H7 (cell line): ENCODE measurements at regions not wholly inside any gene's neighbourhood (a gene's known extent, or its start where the extent isn't known, plus 50 kb on each side); places are given as distances from the start of the nearest gene placed in this dataset.

Source experiments
- DNase-seq: peaks from one replicate; pipeline ENCODE4 v3.0.0; 2012
- H3K27me3 ChIP-seq: 2 replicates; pipeline ENCODE4 v1.6.0; 2011; ENCODE audit warnings: mild to moderate bottlenecking, low read length; ENCODE audit not compliant: control insufficient read depth, insufficient read depth
- H3K36me3 ChIP-seq: replicated peaks from 2 replicates; pipeline ENCODE4 v1.5.1; 2011; ENCODE audit warnings: low read length; ENCODE audit not compliant: control insufficient read depth, insufficient read depth
- H3K4me3 ChIP-seq: 2 replicates; pipeline ENCODE4 v1.5.1; 2011; ENCODE audit warnings: low read depth, mild to moderate bottlenecking, control low read depth, low read length, moderate library complexity; ENCODE audit not compliant: insufficient read depth

DNA sequence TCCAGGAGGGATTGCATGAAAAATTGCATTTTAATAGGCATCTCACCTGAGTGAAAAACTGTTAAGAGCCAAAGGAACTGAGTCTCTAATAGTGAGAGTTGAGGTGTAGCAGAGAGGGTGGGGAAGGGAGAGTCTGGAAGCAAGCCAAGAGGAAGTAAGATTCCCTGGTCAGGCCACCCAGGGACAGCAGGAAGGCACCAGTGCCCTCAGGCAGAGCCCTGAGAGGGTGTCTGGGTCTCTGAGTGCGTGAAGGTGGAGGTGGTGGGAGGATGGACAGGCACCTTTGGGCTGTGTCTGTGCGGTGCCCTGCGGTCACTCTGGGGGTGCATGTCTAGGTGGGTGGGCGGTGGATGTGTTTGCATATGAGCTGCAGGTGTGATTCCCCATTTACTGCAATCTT, 300.4 kb upstream of the ROPN1 start:
- H3K27me3 ChIP-seq: no peaks in the 10 kb centered on the region
- no peak for DNase-seq
- no peak overlapping the region for H3K4me3 ChIP-seq
- H3K36me3 ChIP-seq: no peaks in the 10 kb centered on the region

DNA sequence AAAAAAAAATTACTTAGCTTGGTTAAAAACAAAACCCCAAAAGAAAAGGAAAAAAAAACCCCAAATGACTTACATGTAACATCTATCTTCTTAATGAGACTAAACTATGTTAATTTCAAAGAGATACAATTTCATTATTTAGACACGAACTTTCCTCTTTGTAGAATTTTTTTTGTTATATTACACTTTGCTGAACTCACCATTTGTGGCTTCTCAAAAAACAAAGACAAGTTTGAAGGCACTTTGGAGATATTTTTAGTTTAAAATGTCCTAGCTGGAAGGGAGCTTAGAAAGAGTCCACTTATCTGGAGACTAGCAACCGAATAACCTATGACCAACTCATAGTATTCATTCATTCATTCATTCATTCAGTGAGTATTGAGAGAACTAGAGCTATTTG, 301.7 kb upstream of the ROPN1 start:
- Histone ChIP-seq H3K4me3 (no peak overlapping the region), H3K27me3 (no peaks in the 10 kb centered on the region), H3K36me3 (no peaks in the 10 kb centered on the region)
- DNase-seq: no peak

DNA sequence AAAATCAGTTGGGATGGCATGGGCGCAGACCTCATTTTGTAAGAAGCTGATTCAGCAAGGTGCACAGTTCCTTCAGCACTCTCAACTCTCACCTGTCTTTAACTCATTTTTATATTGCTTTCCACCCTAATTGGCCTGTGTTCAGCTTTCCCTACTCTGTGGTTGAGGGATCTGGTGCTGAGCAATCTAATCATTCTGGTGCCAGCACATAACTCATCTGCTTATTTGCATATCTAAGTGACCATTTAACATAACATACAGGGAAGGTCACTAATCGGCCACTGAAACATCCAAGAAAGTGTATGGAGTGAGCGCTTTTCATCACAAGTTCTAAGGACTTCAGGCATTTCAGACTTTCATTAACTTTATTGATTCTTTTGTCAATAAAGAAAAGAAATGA, 303.4 kb upstream of the ROPN1 start:
- no peak for DNase-seq
- no peaks in the 10 kb centered on the region for H3K36me3 ChIP-seq
- H3K4me3 ChIP-seq: no peak overlapping the region
- H3K27me3 ChIP-seq: no peaks in the 10 kb centered on the region

DNA sequence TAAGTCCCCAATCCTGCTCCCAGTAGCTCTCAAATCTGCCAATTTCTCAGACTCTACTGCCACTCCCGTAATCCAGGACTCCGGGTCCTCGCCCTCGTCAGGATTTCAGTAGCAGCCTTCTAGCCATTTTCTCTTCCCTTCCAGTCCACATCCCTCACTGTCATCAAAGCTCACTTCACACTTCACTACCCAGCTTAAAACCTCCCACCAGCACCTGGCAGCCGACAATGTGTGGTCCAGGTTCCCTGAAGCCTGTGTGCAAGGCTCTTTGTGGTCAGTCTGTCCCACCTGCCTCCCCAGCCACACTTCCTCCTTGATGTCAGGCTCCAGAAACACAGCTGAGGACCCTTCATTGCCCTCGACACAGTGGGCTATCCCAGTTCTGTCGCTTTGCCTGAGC, 304.5 kb upstream of the ROPN1 start:
- Histone ChIP-seq H3K36me3 (no peaks in the 10 kb centered on the region), H3K27me3 (no peaks in the 10 kb centered on the region), H3K4me3 (no peak overlapping the region)
- no peak for DNase-seq

DNA sequence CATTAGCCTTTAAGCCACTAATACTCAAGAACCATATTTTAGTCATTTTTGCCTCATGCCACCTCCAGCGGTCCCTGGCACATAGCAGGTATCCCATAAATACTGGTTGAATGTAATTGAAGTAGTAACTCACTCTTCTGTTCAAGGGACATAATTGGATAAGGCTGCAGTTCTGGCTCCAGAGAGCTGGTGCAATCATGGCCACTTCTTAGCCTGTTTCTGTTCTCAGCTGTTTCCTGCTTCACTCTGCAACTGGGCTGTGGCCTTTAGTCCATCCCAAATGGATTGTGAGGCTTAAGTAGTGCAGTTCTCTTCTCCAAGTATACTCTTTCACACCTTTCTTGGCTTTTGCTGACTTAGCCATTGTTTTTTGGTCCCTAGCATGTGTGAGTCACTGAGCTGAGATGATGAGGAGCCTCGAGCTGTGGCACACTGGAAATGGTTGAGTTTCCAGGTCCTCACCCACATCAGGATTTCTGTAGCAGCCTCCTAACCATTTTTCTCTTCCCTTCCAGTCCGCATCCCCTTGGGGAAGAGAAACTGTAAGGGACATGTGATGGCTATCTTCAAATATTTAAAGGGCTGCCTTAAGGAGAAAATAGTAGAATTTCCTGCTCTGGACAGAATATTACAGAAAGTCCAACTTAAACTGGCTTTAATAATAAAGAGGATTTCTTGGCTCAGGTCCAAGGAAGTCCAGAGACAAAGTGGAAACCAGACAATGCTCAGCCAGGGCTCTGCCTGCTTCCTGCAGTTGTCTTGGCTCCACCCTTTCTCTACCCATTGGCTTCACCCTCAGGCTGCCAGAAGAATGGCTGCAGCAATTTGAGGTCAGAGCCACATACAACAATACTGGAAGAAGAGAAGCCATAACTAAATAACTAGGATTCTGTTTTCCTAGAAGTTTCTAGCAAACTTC, 305.4 kb upstream of the ROPN1 start:
- Histone ChIP-seq H3K36me3 (no peaks in the 10 kb centered on the region), H3K4me3 (no peak overlapping the region), H3K27me3 (no peaks in the 10 kb centered on the region)
- DNase-seq: no peak

DNA sequence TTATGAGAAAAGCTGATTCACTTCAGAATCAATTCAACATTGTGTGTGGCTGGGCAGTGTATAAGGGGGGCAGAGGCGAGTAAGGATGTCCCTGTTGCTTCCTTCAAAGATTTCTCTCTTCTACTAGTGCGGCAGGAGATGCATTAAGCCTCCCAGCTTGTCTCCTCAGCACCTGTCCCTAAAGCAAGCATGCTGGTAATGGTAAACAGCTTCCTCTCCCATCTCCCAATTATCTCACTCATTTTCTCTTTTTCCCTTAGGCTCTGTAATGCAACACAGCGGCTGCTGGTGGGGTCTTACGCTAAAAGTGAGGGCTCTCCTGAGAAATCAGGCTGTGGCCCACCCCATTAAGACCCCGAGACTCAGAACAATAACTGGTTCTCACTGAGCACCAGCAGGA, 306.4 kb upstream of the ROPN1 start:
- no peak overlapping the region for H3K4me3 ChIP-seq
- no peak for DNase-seq
- H3K36me3 ChIP-seq: no peaks in the 10 kb centered on the region
- no peaks in the 10 kb centered on the region for H3K27me3 ChIP-seq

DNA sequence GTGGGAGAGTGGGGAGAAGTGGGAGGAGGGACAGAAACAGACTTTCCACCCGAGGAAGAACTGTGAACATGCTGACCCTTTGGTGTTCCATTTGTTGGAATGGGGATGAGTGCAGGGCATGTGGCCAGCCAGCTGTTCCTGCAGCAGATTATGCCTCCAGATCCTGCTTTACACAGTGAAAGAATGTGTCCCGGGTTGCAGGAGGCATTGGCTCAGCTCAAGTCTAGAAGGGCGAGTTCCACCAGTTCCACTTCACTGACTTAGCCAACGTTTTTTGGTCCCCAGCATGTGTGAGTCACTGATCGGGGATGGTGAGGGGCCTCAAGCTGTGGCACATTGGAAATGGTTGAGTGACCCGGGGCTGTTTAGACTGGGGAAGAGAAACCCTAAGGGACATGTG, 307.0 kb upstream of the ROPN1 start:
- no peak for DNase-seq
- Histone ChIP-seq H3K4me3 (no peak overlapping the region), H3K27me3 (no peaks in the 10 kb centered on the region), H3K36me3 (no peaks in the 10 kb centered on the region)

DNA sequence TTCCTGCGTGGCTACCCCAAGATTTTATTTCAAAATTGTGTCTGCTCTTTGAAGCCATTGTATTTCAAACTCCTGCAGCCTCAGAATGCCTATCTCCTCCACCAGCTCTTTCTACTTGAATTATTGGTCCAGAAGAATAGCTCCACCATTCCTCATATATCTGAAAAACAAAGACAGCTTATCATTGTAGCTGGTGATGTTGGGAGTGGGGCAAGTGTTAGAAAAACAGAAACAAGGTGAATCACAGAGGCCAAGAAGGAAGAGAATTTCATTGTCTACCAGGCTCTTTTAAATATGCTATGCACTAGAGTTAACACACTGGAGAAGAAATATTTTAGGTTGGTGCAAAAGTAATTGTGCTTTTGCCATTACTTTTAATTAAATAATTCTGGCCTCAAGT, 307.9 kb upstream of the ROPN1 start:
- H3K27me3 ChIP-seq: no peaks in the 10 kb centered on the region
- DNase-seq: no peak
- no peak overlapping the region for H3K4me3 ChIP-seq
- H3K36me3 ChIP-seq: no peaks in the 10 kb centered on the region

DNA sequence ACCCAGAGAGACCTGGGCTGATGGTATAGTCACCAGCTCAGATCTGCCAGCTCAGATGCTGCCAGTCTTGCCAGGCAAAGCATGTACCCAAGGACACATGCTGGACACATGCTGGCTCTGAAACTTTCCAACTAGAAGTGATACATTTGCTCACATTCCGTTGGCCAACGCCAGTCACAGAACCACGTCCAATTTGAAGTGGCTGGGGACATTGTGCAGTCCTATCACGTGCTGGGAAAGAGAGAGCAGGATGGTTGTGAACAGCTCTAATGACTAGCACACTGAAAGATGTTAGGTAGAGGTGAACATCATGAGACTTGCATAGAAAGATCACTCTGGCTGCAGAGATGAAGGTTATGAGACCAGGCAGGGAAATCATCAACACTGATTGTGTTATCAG, 308.5 kb upstream of the ROPN1 start:
- DNase-seq: no peak
- no peaks in the 10 kb centered on the region for H3K36me3 ChIP-seq
- no peaks in the 10 kb centered on the region for H3K27me3 ChIP-seq
- no peak overlapping the region for H3K4me3 ChIP-seq

DNA sequence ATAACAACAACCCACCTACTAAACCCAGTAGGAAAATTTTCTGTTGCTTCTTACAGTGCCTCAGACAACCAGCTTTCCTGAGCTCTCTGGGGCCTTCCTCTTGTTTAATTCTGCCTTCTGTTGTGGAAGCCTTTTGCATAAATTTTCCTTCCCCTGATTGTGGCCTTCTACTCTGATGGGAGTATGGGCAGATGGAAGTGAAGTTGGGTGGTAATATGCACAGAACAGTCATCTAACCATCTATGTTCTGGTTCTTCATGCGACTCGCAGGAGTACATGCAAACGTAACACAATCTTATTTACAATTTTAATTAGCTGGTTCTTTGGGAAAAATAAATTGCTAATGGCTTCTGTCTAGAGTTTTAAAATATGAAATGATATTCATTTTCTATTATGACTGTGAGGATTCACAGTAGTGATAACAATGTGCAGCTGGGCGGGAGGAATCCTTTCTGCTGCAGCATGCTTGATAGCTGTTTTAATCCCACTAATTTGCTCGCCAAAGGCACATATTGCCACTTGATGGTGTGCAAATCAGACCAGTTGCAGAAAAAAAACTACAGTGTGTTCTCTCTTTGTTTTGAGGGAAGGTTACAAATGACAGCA, 311.5 kb upstream of the ROPN1 start:
- Histone ChIP-seq H3K4me3 (no peak overlapping the region), H3K27me3 (no peaks in the 10 kb centered on the region; the same call in 1 of the 2 replicates), H3K36me3 (no peaks in the 10 kb centered on the region)
- DNase-seq: no peak

DNA sequence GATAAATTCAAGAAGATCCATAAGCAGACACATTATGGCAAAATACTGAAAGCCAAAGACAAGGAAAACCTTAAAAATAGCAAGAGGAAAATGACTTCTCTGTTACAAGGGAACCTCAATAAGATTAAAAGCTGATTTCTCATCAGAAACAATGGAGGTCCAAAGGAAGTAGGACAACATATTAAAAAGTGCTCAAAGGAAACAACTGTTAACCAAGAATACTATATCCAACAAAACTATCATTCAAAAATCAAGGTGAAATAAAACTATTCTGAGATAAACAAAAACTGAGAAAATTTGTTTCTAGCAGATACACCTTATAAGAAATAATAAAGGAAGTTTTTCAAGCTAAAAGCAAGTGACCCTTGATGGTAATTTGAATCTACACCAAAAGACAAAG, 314.7 kb upstream of the ROPN1 start:
- H3K27me3 ChIP-seq: no peaks in the 10 kb centered on the region; the same call in 1 of the 2 replicates
- H3K36me3 ChIP-seq: no peaks in the 10 kb centered on the region
- no peak overlapping the region for H3K4me3 ChIP-seq

DNA sequence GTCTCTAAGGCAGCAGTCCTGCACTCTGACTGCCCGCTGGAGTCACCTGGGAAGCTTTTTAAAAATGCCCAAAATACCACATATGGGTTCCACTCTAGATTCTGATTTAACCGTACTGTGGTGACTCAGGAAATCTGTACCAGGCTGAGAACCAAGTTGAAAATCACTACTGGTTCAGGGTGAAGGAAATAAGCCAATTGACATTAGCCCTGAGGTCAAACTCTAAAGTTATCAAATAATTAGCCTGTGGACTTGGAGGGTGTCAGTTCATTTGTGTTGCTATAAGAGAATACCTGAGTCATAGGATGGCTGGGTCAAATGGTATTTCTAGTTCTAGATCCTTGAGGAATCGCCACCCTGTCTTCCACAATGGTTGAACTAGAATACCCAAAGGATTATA, 321.7 kb upstream of the ROPN1 start:
- Histone ChIP-seq H3K4me3 (no peak overlapping the region), H3K36me3 (no peaks in the 10 kb centered on the region), H3K27me3 (no peaks in the 10 kb centered on the region)
- no peak for DNase-seq

More for the DNA sequence above, 314.7 kb upstream of the ROPN1 start:
- DNase-seq: no peak

DNA sequence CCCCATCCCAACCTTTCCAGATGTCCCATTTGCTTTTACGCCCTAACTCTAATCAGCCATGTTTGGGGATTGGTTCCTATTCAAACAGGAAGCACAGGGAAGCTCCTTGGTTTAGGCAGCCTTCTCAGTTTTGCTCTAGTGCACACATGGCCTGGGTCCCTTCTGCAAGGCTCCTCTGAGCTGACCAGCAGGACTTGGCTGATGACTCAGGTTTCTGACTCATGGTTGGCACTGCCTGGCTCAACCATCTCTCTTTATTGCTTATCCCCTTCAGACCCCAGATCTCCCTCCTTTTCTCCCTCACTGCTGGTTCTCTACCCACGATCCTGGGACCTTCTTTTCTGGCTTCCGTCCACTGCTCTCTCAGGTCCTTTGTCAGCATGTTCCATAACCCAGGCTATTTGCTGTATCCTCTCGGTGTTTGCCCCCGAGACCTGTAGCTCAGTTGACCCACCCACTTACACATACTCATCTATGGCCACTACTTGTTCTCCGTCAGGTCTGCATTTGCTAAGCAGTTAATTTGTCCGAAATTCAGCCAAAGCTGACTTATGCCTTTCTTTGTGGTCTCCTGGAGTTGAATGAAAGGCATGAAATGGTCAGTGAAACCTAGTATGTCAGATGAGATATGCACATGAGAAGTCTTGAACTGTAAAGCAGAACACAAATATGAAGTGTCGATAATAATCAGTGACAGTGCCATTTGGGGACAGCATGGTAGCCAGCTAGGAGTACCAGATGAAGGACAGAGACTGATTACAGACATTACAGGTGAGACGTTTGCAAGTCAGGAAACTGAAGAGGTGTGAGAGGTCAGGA, 323.5 kb upstream of the ROPN1 start:
- H3K27me3 ChIP-seq: no peaks in the 10 kb centered on the region
- no peak overlapping the region for H3K4me3 ChIP-seq
- no peaks in the 10 kb centered on the region for H3K36me3 ChIP-seq
- DNase-seq: no peak

DNA sequence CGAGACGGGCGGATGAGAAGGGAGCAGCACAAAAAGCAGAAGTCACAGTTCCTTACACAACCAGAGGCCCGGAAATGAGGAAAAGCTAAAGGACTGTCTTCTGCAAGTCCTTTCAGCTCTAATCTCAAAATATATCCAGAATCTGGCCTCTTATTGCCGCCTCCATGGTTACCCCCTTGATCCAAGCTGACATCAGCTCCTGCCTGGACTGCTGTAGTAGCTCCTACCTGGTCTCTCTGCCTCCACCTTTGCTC, 324.0 kb upstream of the ROPN1 start:
- Histone ChIP-seq H3K27me3 (no peaks in the 10 kb centered on the region), H3K4me3 (no peak overlapping the region), H3K36me3 (no peaks in the 10 kb centered on the region)
- DNase-seq: no peak

DNA sequence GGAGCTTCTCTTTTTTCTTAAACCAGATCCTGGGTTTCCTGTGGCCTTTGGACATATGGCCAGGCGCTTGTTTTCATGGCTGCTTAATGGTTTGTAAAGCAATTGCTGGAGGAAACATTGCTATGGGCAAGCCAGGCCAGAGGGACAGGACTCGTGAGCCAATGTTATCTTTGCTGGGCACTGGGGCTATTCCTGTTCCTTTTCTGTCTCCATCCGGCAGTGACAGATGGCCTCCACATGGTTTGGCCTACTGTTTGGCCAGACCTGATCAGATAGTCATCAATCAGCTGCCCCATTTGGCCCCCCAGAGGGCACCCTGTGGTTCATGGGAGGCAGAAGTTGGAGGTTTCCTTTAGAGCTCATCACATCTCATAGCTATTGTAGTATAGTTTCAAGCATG, 326.1 kb upstream of the ROPN1 start:
- DNase-seq: no peak
- no peaks in the 10 kb centered on the region for H3K27me3 ChIP-seq
- H3K36me3 ChIP-seq: no peaks in the 10 kb centered on the region
- no peak overlapping the region for H3K4me3 ChIP-seq
